ENCODE measurements at regions not wholly inside any gene's neighbourhood (a gene's known extent, or its start where the extent isn't known, plus 50 kb on each side); places are given as distances from the start of the nearest gene placed in this dataset.
"Not testable (repeated sequence)": the region's sequence is repeated elsewhere in the genome, so short reads cannot be mapped to it uniquely, and the experiment has no call there.

GRCh38 chr12:75692876-75693275 is 181.5 kb upstream of the KRR1 start:
- Histone ChIP-seq H3K4me3 (no peak overlapping the region), H3F3A (ENCODE audit: low read depth) (peaks cover under 1% of the 10 kb centered on the region), H3K4me2 (no peak overlapping the region), H2AFZ (replicated peaks) (no peak overlapping the region), H3K9ac (no peak overlapping the region), H3K27me3 (no peaks in the 10 kb centered on the region), H4K20me1 (ENCODE audit: low read depth) (no peaks in the 10 kb centered on the region), H3K4me1 (no peaks in the 10 kb centered on the region), H3K27ac (no peak overlapping the region), H3K9me3 (ENCODE audit: low read depth) (no peaks in the 10 kb centered on the region), H3K79me2 (ENCODE audit: low read depth) (no peaks in the 10 kb centered on the region), H3K36me3 (no peaks in the 10 kb centered on the region)
- no peaks in the 10 kb centered on the region for H3K36me3 Mint-ChIP-seq
- DNase-seq (ENCODE audit: low spot score) = no peak
- no peak overlapping the region for H3K27ac Mint-ChIP-seq
- H3K27me3 Mint-ChIP-seq (ENCODE audit: insufficient read depth, low read depth) = peaks cover 2% of the 10 kb centered on the region
- peaks cover 2% of the 10 kb centered on the region for H3K9me3 Mint-ChIP-seq
- no peak overlapping the region for H3K4me3 Mint-ChIP-seq
- no peak for TF ChIP-seq EZH2phosphoT487 (IDR thresholded peaks at IDR 0.05)
- no peak for TF ChIP-seq CTCF (IDR thresholded peaks at IDR 0.05)
- no peak for TF ChIP-seq EZH2 (IDR thresholded peaks at IDR 0.05)
- H3K4me1 Mint-ChIP-seq = peaks cover 15% of the 10 kb centered on the region

- no peak overlapping the region for H2AFZ ChIP-seq (replicated peaks)
- peaks cover 2% of the 10 kb centered on the region for H3K9me3 Mint-ChIP-seq
- H3K9ac ChIP-seq = no peak overlapping the region
Measured at GRCh38 chr12:75690296-75690955, 179.0 kb upstream of the KRR1 start.

GRCh38 chr12:75686233-75686632 is 174.8 kb upstream of the KRR1 start:
- not testable (repeated sequence) for H3K4me3 Mint-ChIP-seq; H3F3A ChIP-seq (ENCODE audit: low read depth); H3K27ac Mint-ChIP-seq; H3K27ac ChIP-seq; H3K4me1 ChIP-seq; H3K79me2 ChIP-seq (ENCODE audit: low read depth); H3K36me3 ChIP-seq; H3K9me3 Mint-ChIP-seq; H3K36me3 Mint-ChIP-seq; H3K27me3 ChIP-seq; H3K9ac ChIP-seq; H3K4me2 ChIP-seq; H3K4me1 Mint-ChIP-seq; H3K4me3 ChIP-seq; DNase-seq (ENCODE audit: low spot score); H2AFZ ChIP-seq (replicated peaks); H4K20me1 ChIP-seq (ENCODE audit: low read depth); H3K27me3 Mint-ChIP-seq (ENCODE audit: insufficient read depth, low read depth); H3K9me3 ChIP-seq (ENCODE audit: low read depth)

More at GRCh38 chr12:75690296-75690955, 179.0 kb upstream of the KRR1 start:
- Histone ChIP-seq H3K4me1 (no peaks in the 10 kb centered on the region), H3F3A (ENCODE audit: low read depth) (peaks cover 5% of the 10 kb centered on the region), H3K4me2 (no peak overlapping the region), H4K20me1 (ENCODE audit: low read depth) (no peaks in the 10 kb centered on the region), H3K36me3 (no peaks in the 10 kb centered on the region), H3K27me3 (no peaks in the 10 kb centered on the region), H3K79me2 (ENCODE audit: low read depth) (no peaks in the 10 kb centered on the region), H3K27ac (no peak overlapping the region), H3K4me3 (no peak overlapping the region), H3K9me3 (ENCODE audit: low read depth) (no peaks in the 10 kb centered on the region)
- peaks cover 2% of the 10 kb centered on the region for H3K27me3 Mint-ChIP-seq (ENCODE audit: insufficient read depth, low read depth)
- no peaks in the 10 kb centered on the region for H3K36me3 Mint-ChIP-seq
- peaks cover 11% of the 10 kb centered on the region for H3K4me1 Mint-ChIP-seq
- H3K4me3 Mint-ChIP-seq = no peak overlapping the region
- TF ChIP-seq CTCF (IDR thresholded peaks at IDR 0.05) = no peak
- TF ChIP-seq EZH2 (IDR thresholded peaks at IDR 0.05) = no peak
- no peak for TF ChIP-seq EZH2phosphoT487 (IDR thresholded peaks at IDR 0.05)
- H3K27ac Mint-ChIP-seq = no peak overlapping the region
- DNase-seq (ENCODE audit: low spot score) = no peak

- Histone ChIP-seq H3K4me2 (no peak overlapping the region), H2AFZ (replicated peaks) (no peak overlapping the region), H3K36me3 (no peaks in the 10 kb centered on the region), H3K27me3 (no peaks in the 10 kb centered on the region), H3K27ac (no peak overlapping the region), H4K20me1 (ENCODE audit: low read depth) (no peaks in the 10 kb centered on the region), H3K9ac (no peak overlapping the region), H3F3A (ENCODE audit: low read depth) (peaks cover 5% of the 10 kb centered on the region), H3K4me1 (no peaks in the 10 kb centered on the region), H3K9me3 (ENCODE audit: low read depth) (no peaks in the 10 kb centered on the region), H3K4me3 (no peak overlapping the region), H3K79me2 (ENCODE audit: low read depth) (no peaks in the 10 kb centered on the region)
- H3K27me3 Mint-ChIP-seq (ENCODE audit: insufficient read depth, low read depth) = peaks cover 4% of the 10 kb centered on the region
- H3K4me3 Mint-ChIP-seq = no peak overlapping the region
- no peak overlapping the region for H3K27ac Mint-ChIP-seq
- no peaks in the 10 kb centered on the region for H3K4me1 Mint-ChIP-seq
- H3K9me3 Mint-ChIP-seq = peaks cover 7% of the 10 kb centered on the region
- H3K36me3 Mint-ChIP-seq = no peaks in the 10 kb centered on the region
- no peak for TF ChIP-seq CTCF (IDR thresholded peaks at IDR 0.05)
- TF ChIP-seq EZH2phosphoT487 (IDR thresholded peaks at IDR 0.05) = no peak
- TF ChIP-seq EZH2 (IDR thresholded peaks at IDR 0.05) = no peak
- DNase-seq (ENCODE audit: low spot score) = no peak
Measured at GRCh38 chr12:75685617-75686225, 174.3 kb upstream of the KRR1 start.
